Umbilical cord (tissue), 1 donor: ENCODE measurements at regions not wholly inside any gene's neighbourhood (a gene's known extent, or its start where the extent isn't known, plus 50 kb on each side); places are given as distances from the start of the nearest gene placed in this dataset.
"Not testable (repeated sequence)": the region's sequence is repeated elsewhere in the genome, so short reads cannot be mapped to it uniquely, and the experiment has no call there.

ENCODE experiments used
- DNase-seq: peaks from one replicate; pipeline ENCODE4 v3.0.0-alpha.2; 2015; ENCODE audit warnings: low spot score

GRCh38 chr1:70819231-70819630 is 228.4 kb downstream of the PTGER3 start:
- DNase-seq: no peak

GRCh38 chr1:70819785-70820184 is 227.8 kb downstream of the PTGER3 start:
- DNase-seq: peak; percentile 23

DNA sequence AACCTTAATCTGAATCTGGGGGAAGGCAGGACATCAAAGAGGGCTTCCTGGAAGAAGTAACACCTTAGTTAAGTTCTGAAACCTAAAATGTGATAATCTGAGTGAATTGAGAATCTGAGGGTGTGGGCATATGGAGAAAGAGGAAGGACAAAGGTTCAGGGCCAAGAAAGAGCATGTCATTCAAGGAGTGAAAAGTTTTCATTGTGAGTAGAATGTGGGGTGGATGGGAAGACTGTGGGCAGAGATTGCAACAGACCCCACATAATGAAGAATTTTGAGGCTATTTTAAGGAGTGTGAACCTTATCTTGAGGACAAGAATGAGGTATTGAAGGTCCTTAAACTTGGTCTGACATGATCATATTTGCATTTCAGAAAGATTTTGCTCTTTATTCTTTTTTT is 227.2 kb downstream of the PTGER3 start:
- DNase-seq: no peak

- DNase-seq: no peak
These were observed 226.6 kb downstream of the PTGER3 start for GRCh38 chr1:70820995-70821394.

- DNase-seq: no peak
These were observed 221.2 kb downstream of the PTGER3 start for GRCh38 chr1:70826428-70826827.

GRCh38 chr1:70827030-70827429 is 220.6 kb downstream of the PTGER3 start:
- no peak for DNase-seq

DNA sequence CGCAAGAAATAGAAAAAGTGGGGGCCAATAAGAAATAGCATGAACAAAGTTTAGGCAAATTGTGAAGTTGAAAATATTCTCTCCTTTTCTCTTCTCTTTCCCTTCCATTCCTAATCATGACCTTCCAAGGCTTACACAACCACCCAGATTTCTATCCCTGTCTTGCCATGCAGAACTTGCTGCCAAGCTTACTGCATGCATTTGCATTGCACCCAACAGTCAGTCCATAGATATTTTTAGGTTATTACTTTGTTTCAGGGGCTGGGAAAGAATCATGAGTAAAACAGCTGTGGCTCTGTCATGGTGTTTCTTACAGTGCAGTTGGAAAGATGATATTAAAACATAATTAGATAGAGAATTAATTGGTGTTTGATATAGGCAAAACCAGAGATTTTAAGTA is 219.4 kb downstream of the PTGER3 start:
- DNase-seq: no peak

GRCh38 chr1:70834365-70834764 is 213.3 kb downstream of the PTGER3 start:
- DNase-seq: not testable (repeated sequence)

DNA sequence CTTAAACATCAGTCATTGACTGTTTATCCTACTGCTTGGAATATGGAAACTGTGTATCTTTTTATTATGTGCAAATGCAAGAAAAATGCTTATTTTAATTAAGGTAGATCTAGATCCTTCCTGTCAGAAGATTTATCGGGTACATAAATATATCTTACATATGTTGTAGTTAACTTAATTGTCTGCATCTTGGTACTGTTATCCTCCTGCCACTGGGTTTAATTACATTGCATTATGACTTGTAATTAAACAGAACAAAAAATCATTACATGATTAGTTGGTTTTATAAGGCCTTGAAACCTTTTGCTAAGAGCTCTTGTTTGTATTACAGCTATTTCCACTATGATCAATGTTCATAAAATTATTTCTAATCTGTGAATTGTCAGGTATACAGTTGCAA is 211.2 kb downstream of the PTGER3 start:
- DNase-seq: no peak

DNA sequence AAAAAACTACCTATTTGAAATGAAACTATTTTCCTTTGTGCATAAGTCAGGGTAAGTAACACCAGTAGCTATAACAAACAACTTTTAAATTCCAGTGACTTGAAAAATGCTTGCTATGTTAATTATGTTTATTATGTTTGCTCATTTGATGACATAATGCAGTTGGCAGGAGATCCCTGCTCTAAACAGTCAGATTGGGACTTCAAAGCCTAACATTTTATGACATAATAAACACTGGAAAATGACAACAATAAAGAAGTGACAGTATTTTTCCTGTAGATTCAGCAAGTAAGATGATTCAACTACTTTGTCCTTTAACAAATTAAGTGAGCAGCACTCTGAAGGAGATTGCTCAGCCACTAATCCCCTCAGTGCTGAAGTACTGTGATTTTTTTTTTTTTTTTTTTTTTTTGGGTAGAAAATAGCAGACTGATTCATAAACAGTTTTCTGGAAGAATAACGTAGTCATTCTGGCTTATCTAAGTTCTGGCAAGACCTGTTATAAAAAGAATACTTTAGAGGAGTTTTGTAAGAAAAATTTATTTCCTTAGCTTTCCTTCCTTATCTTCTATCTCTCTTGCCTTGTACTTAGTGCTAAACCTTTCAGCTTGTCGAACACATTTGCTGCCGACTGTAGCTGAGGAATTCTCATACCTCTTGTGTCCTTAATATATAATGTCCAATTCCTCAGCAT is 207.2 kb downstream of the PTGER3 start:
- peak; percentile 72 for DNase-seq

- DNase-seq: no peak
These were observed 205.1 kb downstream of the PTGER3 start for GRCh38 chr1:70842562-70842961.

- no peak for DNase-seq
These were observed 204.2 kb downstream of the PTGER3 start for GRCh38 chr1:70843452-70843851.

- DNase-seq: no peak
These were observed 200.6 kb downstream of the PTGER3 start for GRCh38 chr1:70847013-70847412.

GRCh38 chr1:70855203-70855602 is 192.4 kb downstream of the PTGER3 start:
- DNase-seq: no peak

DNA sequence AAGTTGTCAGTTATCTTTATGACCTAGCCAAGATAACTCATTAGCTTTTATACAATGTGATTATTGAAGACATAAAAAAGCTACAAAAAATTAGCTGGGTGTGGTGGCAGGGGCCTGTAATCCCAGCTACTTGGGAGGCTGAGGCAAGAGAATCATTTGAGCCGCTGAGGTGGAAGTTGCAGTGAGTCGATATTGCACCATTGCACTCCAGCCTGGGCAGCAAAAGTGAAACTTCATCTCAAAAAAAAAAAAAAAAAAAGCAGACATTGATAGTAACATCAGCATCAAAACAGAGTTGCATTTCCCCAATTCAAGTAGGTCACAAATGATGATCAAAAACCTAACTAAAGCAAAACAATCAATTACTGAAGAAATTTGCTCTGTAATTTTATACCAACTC is 191.4 kb downstream of the PTGER3 start:
- DNase-seq: no peak

DNA sequence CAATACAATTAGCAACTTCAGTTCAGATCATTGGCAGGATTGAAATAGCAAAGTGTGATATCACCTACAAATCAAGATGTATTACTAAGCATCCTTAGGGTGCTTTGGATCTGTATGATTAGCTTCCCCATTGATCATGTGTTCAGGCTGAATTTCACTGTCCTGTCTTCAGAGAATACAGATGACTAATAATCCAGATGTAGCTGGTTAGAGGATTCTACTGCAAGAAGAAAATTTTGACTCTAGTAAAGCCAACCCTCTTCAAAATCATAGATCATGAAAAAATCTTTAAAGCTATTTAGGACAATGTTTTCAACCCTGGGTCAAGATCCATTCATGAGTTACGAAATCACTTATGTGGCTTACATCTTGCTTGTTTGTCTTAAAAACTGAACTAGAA is 184.4 kb downstream of the PTGER3 start:
- DNase-seq: no peak

DNA sequence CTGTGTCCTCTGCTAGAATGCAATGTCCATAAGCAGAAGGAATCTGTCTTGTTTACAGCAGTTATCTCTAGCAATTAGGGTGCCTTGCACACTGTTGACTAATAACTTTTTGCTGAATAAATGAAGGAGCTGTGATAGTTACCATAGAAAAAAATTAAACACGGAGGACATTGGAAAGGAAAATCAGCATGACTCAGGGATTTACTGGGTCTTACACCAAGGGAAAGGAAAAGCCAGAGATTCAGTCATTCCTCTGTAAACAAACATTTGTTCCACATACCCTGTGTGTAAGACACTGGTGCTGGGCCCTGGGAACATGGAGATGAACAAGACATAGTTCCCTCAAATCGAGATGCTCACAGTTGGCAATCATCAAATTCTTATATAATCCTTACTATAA is 183.3 kb downstream of the PTGER3 start:
- DNase-seq: no peak

GRCh38 chr1:70866542-70867264 is 180.9 kb downstream of the PTGER3 start:
- DNase-seq: no peak

DNA sequence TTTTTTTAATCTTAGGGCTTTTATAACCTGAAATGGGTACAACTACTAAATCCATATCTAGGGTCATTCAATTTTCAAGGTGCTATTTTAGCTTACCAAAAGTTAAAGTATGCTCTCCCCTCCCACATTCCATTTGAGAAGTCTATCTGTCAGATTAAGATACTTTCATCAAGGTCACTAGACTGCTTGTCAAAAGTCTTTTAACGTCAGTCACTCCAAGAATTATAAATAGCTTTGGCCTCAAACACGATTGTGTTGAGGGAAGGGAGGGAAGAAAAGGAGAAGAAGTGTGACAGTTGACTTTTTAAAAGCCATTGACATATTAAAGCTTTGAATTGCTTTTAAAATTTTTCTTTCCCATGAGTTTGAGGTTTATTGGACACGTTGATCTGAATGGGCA is 175.8 kb downstream of the PTGER3 start:
- DNase-seq: no peak

GRCh38 chr1:70874063-70874462 is 173.6 kb downstream of the PTGER3 start:
- DNase-seq: no peak

DNA sequence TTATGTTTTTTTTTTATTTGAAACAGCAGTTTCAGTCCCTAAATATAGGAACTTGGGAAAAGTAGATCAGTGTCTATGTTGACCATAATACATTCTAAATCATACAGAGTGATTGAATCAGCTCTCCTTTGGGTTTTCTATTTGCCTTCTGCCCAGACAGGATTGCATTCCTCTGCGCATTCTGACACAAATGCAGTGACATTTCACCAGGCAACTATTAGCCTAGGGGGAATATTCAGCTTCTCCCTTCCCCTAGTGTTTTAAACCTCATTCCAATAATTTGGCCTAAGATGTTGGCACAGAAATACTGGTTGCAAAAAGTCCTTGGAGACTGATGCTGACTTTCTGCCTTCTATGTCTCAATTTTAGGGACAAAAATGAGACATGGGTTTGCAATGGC is 172.8 kb downstream of the PTGER3 start:
- DNase-seq: peak; percentile 15

DNA sequence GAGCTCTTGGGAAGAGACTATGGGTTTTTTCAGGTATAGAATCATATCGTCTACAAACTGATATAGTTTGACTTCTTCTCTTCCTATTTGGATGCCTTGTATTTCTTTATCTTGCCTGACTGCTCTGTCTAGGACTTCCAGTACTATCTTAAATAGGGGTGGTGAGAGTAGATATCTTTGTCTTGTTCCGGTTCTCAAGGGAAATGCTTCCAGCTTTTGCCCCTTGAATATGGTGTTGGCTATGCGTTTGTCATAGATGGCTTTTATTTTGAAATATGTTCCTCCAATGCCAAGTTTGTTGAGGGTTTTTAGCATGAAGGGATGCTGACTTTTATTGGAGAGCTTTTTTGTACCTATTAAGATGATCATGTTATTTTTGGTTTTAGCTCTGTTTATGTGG is 170.3 kb downstream of the PTGER3 start:
- no peak for DNase-seq

GRCh38 chr1:70887936-70888335 is 159.7 kb downstream of the PTGER3 start:
- peak; percentile 81 for DNase-seq
